GM19372 (cell line): ENCODE measurements at regions not wholly inside any gene's neighbourhood (a gene's known extent, or its start where the extent isn't known, plus 50 kb on each side); places are given as distances from the start of the nearest gene placed in this dataset.
"Not testable (repeated sequence)": the region's sequence is repeated elsewhere in the genome, so short reads cannot be mapped to it uniquely, and the experiment has no call there.

Source experiments
- ATAC-seq: cut with Tn5 transposase; IDR thresholded peaks from one replicate; pipeline ENCODE4 v1.9.1; 2021; ENCODE audit warnings: mild to moderate bottlenecking, low read depth, moderate library complexity; ENCODE audit not compliant: unreplicated experiment

DNA sequence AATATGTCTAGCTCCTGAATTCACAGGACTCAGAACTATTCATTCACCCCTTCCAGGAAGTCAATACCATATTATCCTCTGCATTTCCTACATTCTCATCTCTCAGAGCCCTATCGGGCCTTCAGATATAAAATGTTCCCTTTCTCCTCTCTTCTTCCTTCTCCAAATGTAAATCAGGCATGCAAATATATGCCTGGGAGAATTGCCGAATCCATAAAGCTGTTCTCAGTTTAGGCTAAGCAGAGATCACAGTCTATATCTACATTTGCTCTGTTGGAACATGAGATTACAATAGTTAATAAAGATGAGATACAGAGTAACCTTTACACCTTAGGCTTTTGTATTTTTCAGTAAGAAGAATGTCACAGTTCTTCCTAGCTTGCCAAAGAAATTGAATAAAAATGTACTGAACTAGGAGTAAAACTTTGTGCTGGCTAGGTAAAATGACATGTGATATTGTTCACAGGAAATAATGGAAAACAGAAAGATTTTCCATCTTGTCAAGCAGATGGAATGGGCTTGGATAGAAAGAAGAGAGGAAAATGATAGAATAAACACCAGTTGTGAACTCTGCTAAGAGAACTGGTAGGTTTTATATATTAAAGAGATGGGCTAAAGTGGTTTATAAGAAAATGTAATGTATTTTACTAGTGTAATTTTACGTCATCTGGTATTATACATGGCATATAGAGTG is 161.5 kb downstream of the NRIP1 start:
- ATAC-seq: no peak

DNA sequence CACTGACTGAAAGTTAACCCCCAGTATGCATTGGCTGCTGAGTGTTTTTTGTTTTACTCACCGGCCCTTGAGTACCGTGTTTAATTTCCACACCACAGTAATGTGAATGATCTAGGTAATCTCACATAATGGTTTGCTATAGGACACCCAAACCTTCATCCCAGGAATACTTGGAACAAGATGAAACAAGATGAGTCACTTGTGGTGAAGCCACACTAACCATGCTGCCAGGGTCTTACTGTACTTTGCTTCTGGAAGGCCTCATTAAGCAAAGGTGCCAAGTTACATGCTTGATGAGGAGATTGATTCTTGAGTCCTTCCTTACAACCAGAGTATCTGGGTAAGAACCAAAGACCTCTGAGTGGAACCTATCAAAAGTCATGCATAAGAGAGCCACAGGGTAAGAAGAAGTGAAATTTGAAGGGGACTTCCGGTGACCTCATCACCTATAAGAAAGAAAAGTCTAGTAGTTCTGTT is 163.3 kb downstream of the NRIP1 start:
- peak; percentile 65 for ATAC-seq

GRCh38 chr21:14900611-14901010 is 164.2 kb downstream of the NRIP1 start:
- ATAC-seq: no peak

- no peak for ATAC-seq
Observed at GRCh38 chr21:14900058-14900457, 164.7 kb downstream of the NRIP1 start.

DNA sequence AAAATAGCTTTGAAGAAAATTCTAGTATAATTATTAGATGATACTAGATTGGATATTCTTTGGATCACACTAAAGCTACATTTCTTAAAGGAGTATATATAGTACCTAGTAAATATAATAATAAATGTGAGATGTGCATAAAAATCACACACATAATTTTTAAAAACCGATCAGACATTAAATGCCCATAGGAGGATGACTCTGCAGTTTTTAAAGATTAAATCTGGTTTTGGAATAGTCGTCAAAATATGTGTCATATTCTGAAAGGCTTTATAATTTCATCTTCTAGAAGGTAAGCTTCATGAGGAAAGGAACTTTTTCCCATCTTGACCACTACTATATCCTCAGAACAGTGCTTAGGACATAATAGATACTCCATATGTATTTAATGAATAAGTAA is 169.0 kb downstream of the NRIP1 start:
- ATAC-seq: no peak

DNA sequence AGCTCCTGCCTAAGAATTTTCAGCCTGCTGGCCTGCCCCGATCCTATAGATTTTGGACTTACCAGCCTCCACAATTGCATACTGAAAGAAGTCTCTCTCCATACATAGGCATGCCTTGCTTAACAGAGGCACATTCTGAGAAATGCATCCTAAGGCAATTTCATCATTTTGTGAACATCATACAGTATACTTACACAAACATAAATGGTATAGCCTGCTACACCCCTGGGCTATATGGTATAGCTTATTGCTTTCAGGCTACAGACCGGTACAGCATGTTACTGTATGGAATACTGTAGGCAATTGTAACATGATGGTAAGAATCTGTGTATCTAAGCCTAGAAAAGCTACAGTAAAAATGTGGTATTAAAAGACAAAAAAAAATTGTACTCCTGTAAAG is 174.7 kb downstream of the NRIP1 start:
- no peak for ATAC-seq

GRCh38 chr21:14889080-14889810 is 175.6 kb downstream of the NRIP1 start:
- ATAC-seq: no peak

- ATAC-seq: no peak
Observed at GRCh38 chr21:14888202-14888601, 176.6 kb downstream of the NRIP1 start.

DNA sequence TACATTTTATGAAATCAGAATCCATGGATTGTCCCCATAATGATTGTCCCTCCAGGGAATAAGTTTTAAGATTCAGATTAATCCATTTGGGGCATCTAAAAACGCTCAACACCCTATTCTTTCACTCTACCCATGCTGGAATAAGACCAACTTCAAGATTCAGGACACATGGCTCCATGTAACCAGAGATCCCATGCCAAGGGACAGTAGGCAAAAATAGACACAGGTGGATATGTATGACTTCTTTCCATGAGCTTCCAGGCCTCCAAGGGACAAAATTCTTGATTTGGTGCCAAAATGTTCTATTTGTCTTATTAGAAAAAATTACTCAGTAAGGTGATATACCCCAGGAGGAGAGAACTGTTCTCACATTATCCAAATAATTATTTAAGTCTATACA is 178.8 kb downstream of the NRIP1 start:
- ATAC-seq: no peak

DNA sequence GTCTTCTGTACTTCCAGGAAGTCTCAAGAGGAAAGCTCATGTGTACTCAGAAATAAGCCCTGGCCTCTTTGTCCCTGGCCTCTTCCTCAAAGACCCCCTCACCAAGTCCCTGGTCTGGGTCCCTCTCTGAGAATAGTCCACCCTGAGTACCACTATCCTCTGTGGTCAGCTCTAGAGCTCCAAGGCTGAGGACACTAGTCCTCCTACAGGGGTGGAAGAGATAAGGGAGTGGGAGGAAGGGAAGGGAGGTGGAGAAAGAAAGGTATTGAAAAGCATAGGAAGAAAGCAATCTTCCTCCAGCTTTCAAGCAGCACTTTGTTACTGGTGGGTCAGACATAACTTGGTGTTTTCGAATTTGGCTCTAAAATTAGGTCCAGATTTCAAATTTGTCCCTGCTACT is 181.4 kb downstream of the NRIP1 start:
- no peak for ATAC-seq

DNA sequence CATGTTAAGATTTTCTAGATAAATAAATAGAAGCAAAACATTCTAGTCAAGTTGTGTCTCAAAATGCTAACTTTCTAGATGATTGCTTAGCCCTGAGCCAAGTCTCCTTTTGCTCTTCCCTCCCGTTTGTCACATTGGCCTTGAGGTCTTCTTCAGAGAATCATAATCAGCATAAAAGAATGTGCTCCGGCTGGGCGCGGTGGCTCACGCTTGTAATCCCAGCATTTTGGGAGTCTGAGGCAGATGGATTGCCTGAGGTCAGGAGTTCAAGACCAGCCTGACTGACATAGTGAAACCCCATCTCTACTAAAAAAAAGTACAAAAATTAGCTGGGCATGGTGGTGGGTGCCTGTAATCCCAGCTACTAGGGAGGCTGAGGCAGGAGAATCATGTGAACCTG is 182.3 kb downstream of the NRIP1 start:
- not testable (repeated sequence) for ATAC-seq

DNA sequence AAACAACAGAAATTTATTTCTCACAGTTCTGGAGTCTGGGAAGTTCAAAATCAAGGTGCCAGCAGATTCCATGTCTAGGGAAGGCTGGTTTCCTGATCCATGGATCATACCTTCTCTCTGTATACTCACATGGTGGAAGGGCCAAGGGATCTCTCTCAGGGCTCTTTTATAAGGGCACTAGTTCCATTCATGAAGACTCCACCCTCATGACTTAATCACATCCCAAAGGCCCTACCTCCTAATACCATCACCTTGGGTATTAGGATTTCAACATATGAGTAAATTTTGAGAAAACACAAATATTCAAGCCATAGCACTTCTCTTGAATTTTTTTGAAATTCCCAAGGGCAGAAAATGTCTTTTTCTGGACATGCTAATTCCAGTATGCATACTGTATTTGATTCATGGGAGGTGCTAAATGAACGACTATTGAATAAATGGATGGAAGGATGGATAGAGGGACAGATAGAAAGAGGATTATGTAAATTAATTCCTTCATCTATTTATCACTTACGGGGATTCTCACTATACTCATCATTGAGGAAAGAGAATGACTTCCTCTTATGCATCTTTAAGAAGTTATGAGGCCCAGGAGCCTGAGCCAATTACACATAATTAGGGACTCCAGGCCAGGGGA is 182.8 kb downstream of the NRIP1 start:
- no peak for ATAC-seq

DNA sequence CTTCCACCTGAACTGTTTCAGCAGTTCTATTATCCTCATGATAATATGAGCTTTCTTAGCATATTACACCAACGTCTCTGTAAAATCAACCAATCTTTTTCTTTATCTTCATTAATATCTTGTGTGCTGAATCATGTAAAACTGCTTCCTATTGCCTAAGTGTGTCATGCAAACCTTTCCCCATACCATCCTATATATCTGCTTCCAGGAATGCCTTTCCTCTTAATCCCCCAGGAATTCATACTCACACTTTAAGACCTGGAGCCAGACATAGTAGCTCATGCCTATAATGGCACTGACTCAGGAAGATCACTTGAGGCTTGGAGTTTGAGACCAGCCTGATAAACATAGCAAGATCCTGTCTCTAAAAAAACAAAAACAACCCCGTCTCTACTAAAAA is 183.9 kb downstream of the NRIP1 start:
- ATAC-seq: no peak

GRCh38 chr21:14879458-14879857 is 185.3 kb downstream of the NRIP1 start:
- no peak for ATAC-seq

GRCh38 chr21:14878971-14879370 is 185.8 kb downstream of the NRIP1 start:
- ATAC-seq: no peak

- peak; percentile 43 for ATAC-seq
Observed at GRCh38 chr21:14877581-14878228, 187.1 kb downstream of the NRIP1 start.

GRCh38 chr21:14876524-14876840 is 188.3 kb downstream of the NRIP1 start:
- no peak for ATAC-seq

DNA sequence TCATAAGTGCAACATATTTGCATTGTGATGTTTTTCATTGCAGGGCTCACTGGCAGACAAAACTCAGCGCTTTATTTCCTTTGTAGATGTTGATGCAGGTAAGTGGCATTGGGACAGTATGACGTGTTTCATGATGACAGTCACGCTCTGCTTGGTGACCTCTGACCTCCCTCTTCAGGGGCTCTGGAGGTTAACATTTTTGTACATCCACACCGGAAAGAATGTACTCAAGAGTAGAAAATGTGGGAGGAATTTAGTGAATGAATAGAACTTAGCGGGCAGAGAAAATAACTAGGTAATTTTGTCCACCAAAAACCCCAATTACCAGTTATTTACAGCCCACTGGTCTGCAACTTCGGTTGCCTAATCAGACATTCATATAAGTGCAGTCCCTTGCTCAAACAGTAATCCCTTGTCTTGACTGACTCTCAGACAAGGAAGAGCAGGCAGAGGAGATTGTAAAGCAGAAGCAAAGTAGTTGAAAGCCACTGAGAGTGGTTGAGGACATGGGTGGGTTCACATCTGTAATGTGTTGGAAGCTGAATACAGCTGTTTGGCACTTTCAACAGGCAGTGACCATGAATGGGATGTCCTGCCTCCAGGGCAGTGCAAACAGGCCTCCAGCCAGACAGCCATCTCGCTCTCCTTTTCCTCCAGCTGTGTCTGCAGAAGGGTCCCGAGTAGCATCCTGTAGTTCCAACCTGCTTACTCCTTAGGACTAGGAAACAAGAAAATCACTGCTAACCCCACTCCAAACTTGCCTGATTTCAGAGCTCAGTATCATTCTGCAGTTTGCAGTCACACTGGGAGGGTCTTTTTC is 188.9 kb downstream of the NRIP1 start:
- peak; percentile 60 for ATAC-seq

DNA sequence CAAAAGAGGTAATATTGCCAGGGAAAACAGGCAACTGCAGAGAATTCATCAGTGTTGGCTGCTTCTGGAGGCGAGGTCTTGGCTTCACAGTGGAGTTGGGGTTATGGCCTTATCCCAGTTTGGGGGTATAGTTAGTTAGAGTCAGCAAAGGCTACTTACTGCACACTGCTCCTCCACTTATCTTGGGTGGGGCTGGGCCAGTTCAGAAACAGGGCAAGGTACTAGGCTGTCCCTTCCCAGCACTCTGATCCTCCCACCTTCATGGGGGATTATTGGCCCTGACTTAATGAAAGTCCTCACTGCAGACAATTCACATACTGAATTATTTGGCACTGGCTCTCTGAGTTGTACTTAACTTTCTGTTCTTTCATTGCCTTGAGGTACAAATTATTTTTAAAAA is 189.6 kb downstream of the NRIP1 start:
- ATAC-seq: no peak

- ATAC-seq: no peak
Observed at GRCh38 chr21:14874379-14874778, 190.4 kb downstream of the NRIP1 start.
